Tibial nerve (tissue), 4 donors: ENCODE measurements at regions not wholly inside any gene's neighbourhood (a gene's known extent, or its start where the extent isn't known, plus 50 kb on each side); places are given as distances from the start of the nearest gene placed in this dataset.

Experiments used
- DNase-seq, 2 donors: peaks; one replicate each; pipeline ENCODE4 v3.0.0-alpha.2; 2019; ENCODE audit warnings: low spot score in 2 of 2
- H3K27ac ChIP-seq, 4 donors: fragments of 200-600 bp; sonication (generic) in 3 of 4; one replicate each; pipeline ENCODE4 v1.5.1; 2017 to 2019; ENCODE audit warnings: mild to moderate bottlenecking in 1 of 4
- H3K27me3 ChIP-seq, 2 donors: fragments of 200-600 bp; sonication (generic) in 1 of 2; one replicate each; pipeline versions ENCODE4 v1.5.1 to v1.6.0; 2017 to 2019
- H3K36me3 ChIP-seq, 3 donors: fragments of 200-600 bp; sonication (generic); one replicate each; pipeline ENCODE4 v1.5.1; 2018 to 2019
- H3K4me1 ChIP-seq, 4 donors: fragments of 200-600 bp; sonication (generic) in 3 of 4; one replicate each; pipeline ENCODE4 v1.5.1; 2017 to 2019
- H3K4me3 ChIP-seq, 4 donors: fragments of 200-600 bp; sonication (generic) in 3 of 4; one replicate each; pipeline ENCODE4 v1.5.1; 2017 to 2019; ENCODE audit warnings: mild to moderate bottlenecking in 1 of 4, moderate library complexity in 1 of 4
- H3K9me3 ChIP-seq, 4 donors: fragments of 200-600 bp; sonication (generic) in 3 of 4; one replicate each; pipeline ENCODE4 v1.5.1; 2017 to 2019
- EP300 ChIP-seq, 2 donors: sonication (generic); formaldehyde crosslinking; IDR thresholded peaks; one replicate each; pipeline ENCODE4 v1.6.1; 2017; ENCODE audit warnings: antibody characterized with exemption in 2 of 2, mild to moderate bottlenecking in 1 of 2
- POLR2A ChIP-seq, 2 donors: fragments of 450-650 bp; IDR thresholded peaks; one replicate each; pipeline ENCODE4 v1.6.1; 2017; ENCODE audit warnings: antibody characterized with exemption in 2 of 2, mild to moderate bottlenecking in 2 of 2, moderate library complexity in 2 of 2
- WGBS, 2 donors: methylation state at CpG; one replicate each; pipeline ENCODE4 v1.1.5; 2018; 5-methylcytosine and 5-hydroxymethylcytosine counted together
- TF ChIP-seq, protein P1 (sequence below), 5 experiments: fragments of 200-600 bp in 3 of 5; fragments of 450-650 bp in 2 of 5; sonication (generic) in 3 of 5; IDR thresholded peaks; one replicate each; pipeline ENCODE4 v1.5.1; 2016 to 2019; ENCODE audit warnings: antibody characterized with exemption in 5 of 5, mild to moderate bottlenecking in 3 of 5, moderate library complexity in 2 of 5

DNA sequence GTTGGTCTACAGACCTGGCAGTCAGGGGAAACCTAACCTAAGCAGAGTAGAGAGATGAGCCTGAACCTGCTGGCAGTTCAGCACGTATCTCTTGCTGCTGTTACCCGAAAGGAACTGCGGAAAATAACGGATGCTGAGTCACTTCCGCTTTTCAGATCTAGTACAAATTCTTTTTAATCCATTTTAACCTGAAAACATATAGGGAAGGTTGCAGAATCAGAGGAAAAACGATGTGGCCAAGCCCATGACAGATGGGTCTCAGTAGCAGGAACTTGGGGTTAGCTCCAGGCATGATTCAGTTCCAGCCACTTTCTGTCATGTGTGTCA, 120.7 kb upstream of the ADRA1D start:
- Histone ChIP-seq H3K4me3 (no peak overlapping the region), H3K36me3 (no peaks in the 10 kb centered on the region), H3K4me1 (no peaks in the 10 kb centered on the region), H3K27ac (no peak overlapping the region), H3K9me3 (no peaks in the 10 kb centered on the region), H3K27me3 (no peaks in the 10 kb centered on the region)
- TF ChIP-seq, protein P1, sequence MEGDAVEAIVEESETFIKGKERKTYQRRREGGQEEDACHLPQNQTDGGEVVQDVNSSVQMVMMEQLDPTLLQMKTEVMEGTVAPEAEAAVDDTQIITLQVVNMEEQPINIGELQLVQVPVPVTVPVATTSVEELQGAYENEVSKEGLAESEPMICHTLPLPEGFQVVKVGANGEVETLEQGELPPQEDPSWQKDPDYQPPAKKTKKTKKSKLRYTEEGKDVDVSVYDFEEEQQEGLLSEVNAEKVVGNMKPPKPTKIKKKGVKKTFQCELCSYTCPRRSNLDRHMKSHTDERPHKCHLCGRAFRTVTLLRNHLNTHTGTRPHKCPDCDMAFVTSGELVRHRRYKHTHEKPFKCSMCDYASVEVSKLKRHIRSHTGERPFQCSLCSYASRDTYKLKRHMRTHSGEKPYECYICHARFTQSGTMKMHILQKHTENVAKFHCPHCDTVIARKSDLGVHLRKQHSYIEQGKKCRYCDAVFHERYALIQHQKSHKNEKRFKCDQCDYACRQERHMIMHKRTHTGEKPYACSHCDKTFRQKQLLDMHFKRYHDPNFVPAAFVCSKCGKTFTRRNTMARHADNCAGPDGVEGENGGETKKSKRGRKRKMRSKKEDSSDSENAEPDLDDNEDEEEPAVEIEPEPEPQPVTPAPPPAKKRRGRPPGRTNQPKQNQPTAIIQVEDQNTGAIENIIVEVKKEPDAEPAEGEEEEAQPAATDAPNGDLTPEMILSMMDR (IDR thresholded peaks at IDR 0.05): no peak
- TF ChIP-seq POLR2A (IDR thresholded peaks at IDR 0.05): no peak
- TF ChIP-seq EP300 (IDR thresholded peaks at IDR 0.05): no peak
- WGBS, 2 donors: 77 to 79% methylated on average over 6 of the region's 6 CpGs
- no peak for DNase-seq

DNA sequence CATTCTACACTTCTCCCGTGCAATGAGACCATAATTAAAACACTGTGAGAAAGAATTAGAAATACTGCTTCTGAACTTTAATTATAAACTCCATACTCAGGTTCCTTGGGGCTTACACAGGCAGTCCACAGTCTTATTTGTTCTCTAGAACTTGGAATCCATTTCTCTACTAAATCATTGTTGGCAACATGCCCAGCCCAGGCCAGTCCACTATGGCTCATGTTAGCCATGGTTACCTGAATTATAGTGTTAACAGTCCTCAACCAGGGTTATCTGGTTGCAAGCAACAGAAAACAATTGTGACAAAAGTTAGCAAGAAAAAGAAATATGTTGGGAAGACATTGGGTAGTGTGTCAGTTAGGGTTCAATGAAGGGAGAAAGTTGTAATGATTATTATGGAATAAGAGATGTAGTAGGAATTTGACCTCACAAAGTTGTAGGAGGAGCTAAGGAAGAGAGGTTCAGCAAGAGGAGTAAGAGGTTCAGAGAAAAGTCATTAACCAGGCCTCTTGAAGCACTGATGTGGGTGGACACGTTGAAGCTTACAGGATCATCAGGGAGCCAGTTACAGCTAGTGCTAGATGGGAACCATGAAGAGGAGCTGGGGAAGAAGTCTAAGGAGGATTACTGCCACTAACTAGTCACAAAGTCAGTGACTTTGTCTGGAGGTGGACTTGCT, 120.2 kb upstream of the ADRA1D start:
- no peaks in the 10 kb centered on the region for H3K36me3 ChIP-seq
- H3K9me3 ChIP-seq: no peaks in the 10 kb centered on the region
- TF ChIP-seq EP300 (IDR thresholded peaks at IDR 0.05) (no peak), POLR2A (IDR thresholded peaks at IDR 0.05) (no peak)
- TF ChIP-seq, protein P1 (IDR thresholded peaks at IDR 0.05): no peak
- no peak overlapping the region for H3K4me3 ChIP-seq
- H3K27ac ChIP-seq: no peak overlapping the region
- no peak for DNase-seq
- 67 to 73% methylated on average over 2 of the region's 2 CpGs for WGBS, 2 donors
- no peaks in the 10 kb centered on the region for H3K4me1 ChIP-seq
- H3K27me3 ChIP-seq: no peaks in the 10 kb centered on the region

DNA sequence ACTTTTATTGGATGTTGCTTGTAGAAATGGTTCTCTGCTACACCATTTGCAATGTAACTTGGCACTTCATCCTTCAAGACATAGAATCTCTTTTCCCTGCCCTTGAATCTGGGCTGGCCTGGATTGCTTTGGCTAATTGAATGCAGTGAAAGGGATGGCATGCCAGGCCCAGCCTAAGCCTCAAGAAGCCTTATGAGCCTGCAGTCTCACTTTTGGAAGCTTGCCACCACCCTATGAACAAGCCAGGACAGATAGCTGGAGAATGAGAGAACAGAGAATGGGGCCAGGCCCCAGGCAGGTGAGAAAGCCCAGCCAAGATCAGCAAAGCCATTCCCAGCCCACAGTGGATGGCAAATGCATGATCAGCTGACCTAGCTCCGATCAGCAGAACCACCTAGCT, 117.0 kb upstream of the ADRA1D start:
- Histone ChIP-seq H3K27me3 (no peaks in the 10 kb centered on the region), H3K9me3 (no peaks in the 10 kb centered on the region), H3K4me1 (no peaks in the 10 kb centered on the region), H3K27ac (no peak overlapping the region), H3K36me3 (no peaks in the 10 kb centered on the region), H3K4me3 (no peak overlapping the region)
- no peak for TF ChIP-seq POLR2A (IDR thresholded peaks at IDR 0.05)
- TF ChIP-seq EP300 (IDR thresholded peaks at IDR 0.05): no peak
- TF ChIP-seq, protein P1 (IDR thresholded peaks at IDR 0.05): no peak
- WGBS, 2 donors: 77 to 89% methylated on average over 1 of the region's 1 CpG
- DNase-seq: no peak

DNA sequence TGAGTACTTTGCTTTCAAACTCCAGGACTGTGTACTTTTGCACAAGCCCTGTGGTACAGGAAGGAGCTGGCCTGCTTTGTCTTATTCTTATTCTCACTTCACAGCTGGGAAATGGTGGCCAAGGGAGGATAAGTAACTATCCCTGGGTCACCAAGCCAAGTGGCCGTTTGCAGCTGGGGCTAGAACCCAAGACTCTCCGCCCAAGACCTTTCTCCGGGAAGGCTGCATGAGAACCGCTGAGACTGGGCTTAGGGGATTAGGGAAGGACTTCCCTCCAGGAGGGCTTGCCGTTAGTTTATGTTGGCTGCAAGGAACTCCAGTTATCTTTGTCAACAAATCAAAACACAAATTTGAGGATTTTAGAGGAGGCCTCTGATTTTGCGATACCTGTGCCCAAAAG, 109.5 kb upstream of the ADRA1D start:
- TF ChIP-seq, protein P1 (IDR thresholded peaks at IDR 0.05): no peak
- TF ChIP-seq EP300 (IDR thresholded peaks at IDR 0.05) (no peak), POLR2A (IDR thresholded peaks at IDR 0.05) (no peak)
- Histone ChIP-seq H3K9me3 (no peaks in the 10 kb centered on the region), H3K27ac (no peak overlapping the region), H3K36me3 (no peaks in the 10 kb centered on the region), H3K4me1 (peaks cover 0 to 13% (median 0%) of the 10 kb centered on the region in 4 donors), H3K27me3 (no peaks in the 10 kb centered on the region), H3K4me3 (no peak overlapping the region)
- no peak for DNase-seq
- 55 to 74% methylated on average over 6 of the region's 6 CpGs for WGBS, 2 donors

DNA sequence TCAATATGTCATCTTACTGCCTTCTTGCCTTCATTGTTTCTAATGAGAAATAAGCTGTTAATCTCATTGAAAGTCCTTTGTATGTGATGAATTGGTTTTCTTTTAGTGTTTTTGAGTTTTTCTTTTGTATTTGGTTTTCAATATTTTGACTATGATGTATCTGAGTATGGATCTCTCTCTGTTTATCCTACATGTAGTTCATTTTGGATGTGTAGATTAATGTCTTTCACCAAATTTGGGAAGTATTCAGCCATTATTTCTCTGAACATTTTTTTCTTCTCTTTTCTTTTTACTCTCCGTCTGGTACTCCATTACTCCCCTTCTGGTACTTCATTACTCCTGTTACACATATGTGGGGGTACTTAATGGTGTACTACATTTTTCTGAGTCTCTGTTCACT, 103.3 kb upstream of the ADRA1D start:
- no peak for TF ChIP-seq POLR2A (IDR thresholded peaks at IDR 0.05)
- no peak for TF ChIP-seq EP300 (IDR thresholded peaks at IDR 0.05)
- TF ChIP-seq, protein P1 (IDR thresholded peaks at IDR 0.05): no peak
- no peak overlapping the region for H3K27ac ChIP-seq
- H3K9me3 ChIP-seq: peaks cover 0 to 12% (median 0%) of the 10 kb centered on the region in 4 donors

More for the DNA sequence above, 103.3 kb upstream of the ADRA1D start:
- H3K4me3 ChIP-seq: no peak overlapping the region
- DNase-seq: no peak
- H3K4me1 ChIP-seq: no peaks in the 10 kb centered on the region
- no peaks in the 10 kb centered on the region for H3K36me3 ChIP-seq
- WGBS, 2 donors: 94 to 100% methylated on average over 1 of the region's 1 CpG
- no peaks in the 10 kb centered on the region for H3K27me3 ChIP-seq
